HG02885 (cell line): ENCODE measurements at regions not wholly inside any gene's neighbourhood (a gene's known extent, or its start where the extent isn't known, plus 50 kb on each side); places are given as distances from the start of the nearest gene placed in this dataset.

Experiments used
- ATAC-seq: cut with Tn5 transposase; IDR thresholded peaks from one replicate; pipeline ENCODE4 v1.9.1; 2021; ENCODE audit warnings: mild to moderate bottlenecking; ENCODE audit not compliant: unreplicated experiment, poor library complexity

GRCh38 chr14:86310148-86310547, 780.2 kb downstream of the FLRT2 start:
- ATAC-seq = no peak

GRCh38 chr14:86305058-86305457, 775.1 kb downstream of the FLRT2 start:
- ATAC-seq = no peak

- no peak for ATAC-seq
Observed at GRCh38 chr14:86299994-86300393, 770.0 kb downstream of the FLRT2 start.

- ATAC-seq = no peak
Observed at GRCh38 chr14:86296173-86296572, 766.2 kb downstream of the FLRT2 start.

GRCh38 chr14:86288336-86288735, 758.4 kb downstream of the FLRT2 start:
- ATAC-seq = no peak

- no peak for ATAC-seq
Observed at GRCh38 chr14:86279405-86279804, 749.5 kb downstream of the FLRT2 start.

- ATAC-seq = no peak
Observed at GRCh38 chr14:86257973-86258372, 728.0 kb downstream of the FLRT2 start.

GRCh38 chr14:86243158-86243557, 713.2 kb downstream of the FLRT2 start:
- ATAC-seq = peak; percentile 93

- no peak for ATAC-seq
Observed at GRCh38 chr14:86237733-86238132, 707.8 kb downstream of the FLRT2 start.

- no peak for ATAC-seq
Observed at GRCh38 chr14:86221755-86222154, 691.8 kb downstream of the FLRT2 start.

- ATAC-seq = no peak
Observed at GRCh38 chr14:86221000-86221399, 691.1 kb downstream of the FLRT2 start.

- no peak for ATAC-seq
Observed at GRCh38 chr14:86217523-86217922, 687.6 kb downstream of the FLRT2 start.

GRCh38 chr14:86203843-86204242, 673.9 kb downstream of the FLRT2 start:
- ATAC-seq = no peak

- no peak for ATAC-seq
Observed at GRCh38 chr14:86196471-86196870, 666.5 kb downstream of the FLRT2 start.

- ATAC-seq = no peak
Observed at GRCh38 chr14:86193756-86194155, 663.8 kb downstream of the FLRT2 start.

GRCh38 chr14:86179980-86180379, 650.0 kb downstream of the FLRT2 start:
- no peak for ATAC-seq

- ATAC-seq = no peak
Observed at GRCh38 chr14:86168371-86168770, 638.4 kb downstream of the FLRT2 start.

- ATAC-seq = no peak
Observed at GRCh38 chr14:86166541-86166940, 636.6 kb downstream of the FLRT2 start.

GRCh38 chr14:86153480-86153879, 623.5 kb downstream of the FLRT2 start:
- ATAC-seq = no peak

GRCh38 chr14:86143248-86143647, 613.3 kb downstream of the FLRT2 start:
- ATAC-seq = no peak

- ATAC-seq = no peak
Observed at GRCh38 chr14:86141966-86142365, 612.0 kb downstream of the FLRT2 start.

- ATAC-seq = no peak
Observed at GRCh38 chr14:86129426-86129825, 599.5 kb downstream of the FLRT2 start.

- no peak for ATAC-seq
Observed at GRCh38 chr14:86124328-86124727, 594.4 kb downstream of the FLRT2 start.
